ENCODE measurements at regions not wholly inside any gene's neighbourhood (a gene's known extent, or its start where the extent isn't known, plus 50 kb on each side); places are given as distances from the start of the nearest gene placed in this dataset.
A peak's percentile ranks its signal among the peaks of the same experiment; 100 is the strongest.

- no peak overlapping the region for H2AFZ ChIP-seq (ENCODE audit: low read depth, low read length)
- H3K36me3 ChIP-seq (replicated peaks; ENCODE audit: low read depth, low read length): no peaks in the 10 kb centered on the region
- H3K9me3 ChIP-seq (ENCODE audit: insufficient read depth, low read length): no peaks in the 10 kb centered on the region
- no peak overlapping the region for H3K4me3 ChIP-seq (ENCODE audit: low read length)
- no peak overlapping the region for H3K9ac ChIP-seq (ENCODE audit: low read length)
- H3K4me1 ChIP-seq (ENCODE audit: low read length): no peaks in the 10 kb centered on the region
- TF ChIP-seq CTCF (IDR thresholded peaks at IDR 0.05; ENCODE audit: low read depth, low read length) (no peak), EZH2phosphoT487 (IDR thresholded peaks at IDR 0.05; ENCODE audit: low read depth) (no peak)
- H3K27me3 ChIP-seq (ENCODE audit: low read depth, low read length): no peaks in the 10 kb centered on the region
- no peaks in the 10 kb centered on the region for H4K20me1 ChIP-seq (ENCODE audit: insufficient read depth, low read length)
- H3K27ac ChIP-seq (ENCODE audit: low read length): no peak overlapping the region
- no peaks in the 10 kb centered on the region for H3K79me2 ChIP-seq (ENCODE audit: low read length)
- H3K4me2 ChIP-seq (ENCODE audit: low read length): no peak overlapping the region
Measured at GRCh38 chr2:150653351-150653750, 165.9 kb upstream of the RND3 start.

GRCh38 chr2:150647943-150648342, 160.5 kb upstream of the RND3 start:
- H3K4me2 ChIP-seq (ENCODE audit: low read length): peak overlapping the region; percentile 29
- no peaks in the 10 kb centered on the region for H3K36me3 ChIP-seq (replicated peaks; ENCODE audit: low read depth, low read length)
- H3K27me3 ChIP-seq (ENCODE audit: low read depth, low read length): no peaks in the 10 kb centered on the region
- no peak overlapping the region for H3K27ac ChIP-seq (ENCODE audit: low read length)
- H3K79me2 ChIP-seq (ENCODE audit: low read length): no peaks in the 10 kb centered on the region
- no peaks in the 10 kb centered on the region for H4K20me1 ChIP-seq (ENCODE audit: insufficient read depth, low read length)
- no peak overlapping the region for H3K4me3 ChIP-seq (ENCODE audit: low read length)
- H2AFZ ChIP-seq (ENCODE audit: low read depth, low read length): no peak overlapping the region
- H3K4me1 ChIP-seq (ENCODE audit: low read length): peaks cover 14% of the 10 kb centered on the region
- no peak overlapping the region for H3K9ac ChIP-seq (ENCODE audit: low read length)
- TF ChIP-seq EZH2phosphoT487 (IDR thresholded peaks at IDR 0.05; ENCODE audit: low read depth) (no peak), CTCF (IDR thresholded peaks at IDR 0.05; ENCODE audit: low read depth, low read length) (no peak)
- no peaks in the 10 kb centered on the region for H3K9me3 ChIP-seq (ENCODE audit: insufficient read depth, low read length)

GRCh38 chr2:150646746-150647145, 159.3 kb upstream of the RND3 start:
- Histone ChIP-seq H3K27ac (ENCODE audit: low read length) (no peak overlapping the region), H3K27me3 (ENCODE audit: low read depth, low read length) (no peaks in the 10 kb centered on the region), H3K9ac (ENCODE audit: low read length) (no peak overlapping the region), H3K4me3 (ENCODE audit: low read length) (no peak overlapping the region), H2AFZ (ENCODE audit: low read depth, low read length) (no peak overlapping the region), H3K79me2 (ENCODE audit: low read length) (no peaks in the 10 kb centered on the region), H3K4me1 (ENCODE audit: low read length) (peaks cover 14% of the 10 kb centered on the region), H4K20me1 (ENCODE audit: insufficient read depth, low read length) (no peaks in the 10 kb centered on the region), H3K36me3 (replicated peaks; ENCODE audit: low read depth, low read length) (no peaks in the 10 kb centered on the region), H3K4me2 (ENCODE audit: low read length) (no peak overlapping the region), H3K9me3 (ENCODE audit: insufficient read depth, low read length) (no peaks in the 10 kb centered on the region)
- no peak for TF ChIP-seq CTCF (IDR thresholded peaks at IDR 0.05; ENCODE audit: low read depth, low read length)
- no peak for TF ChIP-seq EZH2phosphoT487 (IDR thresholded peaks at IDR 0.05; ENCODE audit: low read depth)

- Histone ChIP-seq H2AFZ (ENCODE audit: low read depth, low read length) (no peak overlapping the region), H3K79me2 (ENCODE audit: low read length) (no peaks in the 10 kb centered on the region), H3K4me1 (ENCODE audit: low read length) (peaks cover 14% of the 10 kb centered on the region), H3K36me3 (replicated peaks; ENCODE audit: low read depth, low read length) (no peaks in the 10 kb centered on the region), H3K27ac (ENCODE audit: low read length) (no peak overlapping the region), H4K20me1 (ENCODE audit: insufficient read depth, low read length) (no peaks in the 10 kb centered on the region), H3K9me3 (ENCODE audit: insufficient read depth, low read length) (no peaks in the 10 kb centered on the region), H3K4me2 (ENCODE audit: low read length) (no peak overlapping the region), H3K9ac (ENCODE audit: low read length) (no peak overlapping the region), H3K27me3 (ENCODE audit: low read depth, low read length) (no peaks in the 10 kb centered on the region), H3K4me3 (ENCODE audit: low read length) (no peak overlapping the region)
- TF ChIP-seq CTCF (IDR thresholded peaks at IDR 0.05; ENCODE audit: low read depth, low read length): no peak
- no peak for TF ChIP-seq EZH2phosphoT487 (IDR thresholded peaks at IDR 0.05; ENCODE audit: low read depth)
Measured at GRCh38 chr2:150644298-150645067, 157.0 kb upstream of the RND3 start.

All from OCI-LY3 (cell line).